ENCODE measurements at regions not wholly inside any gene's neighbourhood (a gene's known extent, or its start where the extent isn't known, plus 50 kb on each side); places are given as distances from the start of the nearest gene placed in this dataset.
"Not testable (repeated sequence)": the region's sequence is repeated elsewhere in the genome, so short reads cannot be mapped to it uniquely, and the experiment has no call there.

DNA sequence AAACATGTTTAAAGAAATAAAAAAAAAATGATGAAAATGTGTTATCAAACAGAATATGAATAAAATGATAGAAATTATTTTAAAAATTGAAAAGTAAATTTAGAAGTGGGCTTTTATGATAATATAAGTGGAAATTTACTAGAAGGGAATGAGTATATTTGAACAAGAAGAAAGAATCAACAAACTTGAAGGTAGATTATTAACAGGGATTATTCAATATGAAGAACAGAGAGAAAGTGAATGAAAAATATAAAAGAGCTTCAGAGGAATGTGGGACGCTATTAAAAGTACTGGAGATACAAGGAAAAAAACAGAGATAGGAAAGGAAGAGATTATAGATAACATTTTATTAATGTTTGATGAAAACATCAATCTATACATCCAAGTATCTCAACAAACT lies 1014.4 kb upstream of the CITED2 start:
- DNase-seq: no peak

DNA sequence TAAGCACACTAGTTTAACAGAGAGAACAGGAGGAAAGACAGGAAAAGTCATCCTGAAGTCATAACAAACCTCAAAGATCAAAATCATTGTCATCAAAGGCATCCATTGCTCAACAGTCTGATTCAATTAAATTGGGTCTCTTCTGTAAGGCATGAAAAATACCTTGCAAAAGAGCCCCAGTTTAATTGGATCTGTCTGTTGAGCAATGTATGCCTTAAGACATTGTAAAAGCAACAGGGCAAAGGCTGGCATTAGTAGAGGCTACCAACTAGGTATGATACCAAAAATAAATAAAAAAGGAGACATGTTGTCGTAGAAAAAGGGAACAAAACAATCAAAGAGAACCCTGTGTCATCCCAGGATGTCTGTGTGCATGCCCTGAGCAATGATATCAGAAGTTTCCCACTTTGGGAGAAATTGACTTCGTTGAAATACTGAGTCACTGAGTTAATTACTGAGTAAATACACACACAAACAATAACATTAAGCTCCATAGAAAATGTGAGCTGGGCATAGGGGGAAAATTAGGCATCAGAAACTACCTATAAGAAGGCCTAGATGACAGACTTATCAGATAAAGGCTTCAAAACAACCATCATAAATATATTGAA lies 1013.8 kb upstream of the CITED2 start:
- no peak for DNase-seq

GRCh38 chr6:140385679-140386078 lies 1011.2 kb upstream of the CITED2 start:
- no peak for DNase-seq

- no peak for DNase-seq
Measured at GRCh38 chr6:140382355-140382754, 1007.9 kb upstream of the CITED2 start.

GRCh38 chr6:140380427-140381218 lies 1006.2 kb upstream of the CITED2 start:
- no peak for DNase-seq

GRCh38 chr6:140379919-140380318 lies 1005.5 kb upstream of the CITED2 start:
- no peak for DNase-seq

GRCh38 chr6:140376209-140376608 lies 1001.8 kb upstream of the CITED2 start:
- DNase-seq: no peak

- DNase-seq: not testable (repeated sequence)
Measured at GRCh38 chr6:140373728-140374127, 999.3 kb upstream of the CITED2 start.

- DNase-seq: no peak
Measured at GRCh38 chr6:140372064-140372463, 997.6 kb upstream of the CITED2 start.

- DNase-seq: no peak
Measured at GRCh38 chr6:140370976-140371870, 996.8 kb upstream of the CITED2 start.

GRCh38 chr6:140370441-140370840 lies 996.0 kb upstream of the CITED2 start:
- no peak for DNase-seq

GRCh38 chr6:140366991-140367390 lies 992.5 kb upstream of the CITED2 start:
- no peak for DNase-seq

- no peak for DNase-seq
Measured at GRCh38 chr6:140364916-140365315, 990.5 kb upstream of the CITED2 start.

- no peak for DNase-seq
Measured at GRCh38 chr6:140360651-140361050, 986.2 kb upstream of the CITED2 start.

DNA sequence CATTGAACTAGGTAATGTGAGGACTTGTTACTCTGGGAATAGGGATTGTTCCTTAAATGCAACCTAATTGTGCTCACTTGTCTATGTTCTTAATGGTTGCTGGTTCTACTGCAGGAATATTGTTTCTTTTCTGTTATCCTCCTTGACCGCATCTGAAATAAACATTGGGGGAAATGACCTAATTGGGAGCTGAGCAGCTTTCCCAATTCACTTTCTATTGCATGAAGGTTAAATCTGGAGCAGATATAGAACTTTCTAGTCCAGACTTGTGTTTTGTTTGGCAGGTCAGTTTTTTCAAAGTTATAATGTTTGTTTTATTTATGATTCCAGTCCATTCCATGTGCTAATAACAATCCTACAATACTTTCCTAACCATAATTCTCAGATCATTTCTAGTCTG lies 981.0 kb upstream of the CITED2 start:
- no peak for DNase-seq

GRCh38 chr6:140354296-140354695 lies 979.8 kb upstream of the CITED2 start:
- DNase-seq: no peak

- no peak for DNase-seq
Measured at GRCh38 chr6:140353536-140353935, 979.1 kb upstream of the CITED2 start.

- DNase-seq: no peak
Measured at GRCh38 chr6:140346428-140346827, 972.0 kb upstream of the CITED2 start.

DNA sequence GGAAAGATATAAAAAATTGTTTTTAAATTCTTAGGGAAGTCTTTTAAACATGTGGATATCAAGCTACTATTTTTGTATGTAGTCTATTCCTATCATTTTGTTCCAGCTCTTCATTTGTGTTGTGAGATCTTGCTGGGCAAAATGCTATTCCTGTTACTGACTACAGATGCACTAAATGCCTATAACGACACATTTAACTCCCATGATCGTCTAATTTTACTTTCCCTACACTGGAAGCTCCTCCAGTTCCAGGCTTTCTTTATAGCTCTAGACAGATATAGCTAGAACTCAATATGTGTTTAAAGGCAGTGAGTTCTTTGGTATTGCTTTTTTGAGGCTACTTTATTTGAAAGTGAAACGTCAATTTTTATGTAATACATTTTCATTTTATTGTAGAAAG lies 971.5 kb upstream of the CITED2 start:
- no peak for DNase-seq

DNA sequence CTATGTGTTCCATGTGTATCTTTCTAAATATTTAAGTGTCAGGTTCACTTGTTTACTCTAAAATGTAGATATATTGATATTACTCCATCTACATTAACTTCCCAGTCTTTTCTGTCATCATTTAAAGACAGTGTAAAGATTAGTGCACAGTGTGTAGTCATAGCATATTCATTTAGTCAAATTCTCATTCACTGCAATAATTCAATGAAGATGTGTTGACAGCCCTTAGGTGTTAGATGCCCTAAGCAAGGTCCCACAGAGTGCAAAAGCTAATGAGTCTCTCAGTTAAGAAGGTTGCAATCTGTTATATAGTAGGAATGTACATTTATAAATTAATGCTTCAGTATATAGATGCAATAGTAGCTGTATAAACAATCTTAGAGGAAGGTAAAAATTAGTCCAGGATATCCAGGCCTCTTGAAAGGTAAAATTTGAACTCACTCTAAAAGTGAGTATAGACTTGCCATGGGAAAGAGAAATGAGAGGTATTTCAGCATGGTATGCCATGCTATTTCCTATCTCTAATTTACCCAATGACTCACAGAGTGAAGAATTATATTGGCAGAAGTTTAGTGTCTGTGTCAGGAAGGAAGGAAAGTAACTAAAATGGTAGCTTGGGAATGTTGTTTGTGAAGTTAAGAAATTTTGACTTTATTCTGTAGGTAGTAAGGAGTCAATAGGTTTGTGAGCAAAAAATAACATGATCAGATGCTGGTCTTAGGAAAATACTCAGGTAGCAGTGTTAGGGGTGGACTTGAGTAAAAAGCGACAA lies 969.9 kb upstream of the CITED2 start:
- no peak for DNase-seq

GRCh38 chr6:140343128-140343527 lies 968.7 kb upstream of the CITED2 start:
- no peak for DNase-seq

DNA sequence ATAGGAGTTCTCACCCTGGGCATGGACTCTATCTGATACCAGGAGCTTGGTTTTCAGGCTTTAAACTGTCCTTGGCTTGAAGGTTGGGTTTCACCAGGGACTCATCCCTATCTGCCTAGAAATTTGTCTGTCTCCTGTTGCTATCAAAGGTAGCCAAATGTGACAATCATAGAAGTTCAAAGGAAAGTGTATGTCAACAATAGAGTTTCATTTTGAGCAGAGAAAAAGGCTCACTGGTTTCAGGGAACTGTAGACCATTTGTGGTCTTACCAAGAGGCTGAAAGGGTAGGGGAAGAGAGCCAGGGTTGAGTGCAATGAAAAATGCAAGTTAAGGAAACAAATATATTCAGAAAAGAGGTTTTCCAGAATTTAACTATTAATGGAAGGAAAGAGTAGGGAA lies 966.8 kb upstream of the CITED2 start:
- DNase-seq: no peak

DNA sequence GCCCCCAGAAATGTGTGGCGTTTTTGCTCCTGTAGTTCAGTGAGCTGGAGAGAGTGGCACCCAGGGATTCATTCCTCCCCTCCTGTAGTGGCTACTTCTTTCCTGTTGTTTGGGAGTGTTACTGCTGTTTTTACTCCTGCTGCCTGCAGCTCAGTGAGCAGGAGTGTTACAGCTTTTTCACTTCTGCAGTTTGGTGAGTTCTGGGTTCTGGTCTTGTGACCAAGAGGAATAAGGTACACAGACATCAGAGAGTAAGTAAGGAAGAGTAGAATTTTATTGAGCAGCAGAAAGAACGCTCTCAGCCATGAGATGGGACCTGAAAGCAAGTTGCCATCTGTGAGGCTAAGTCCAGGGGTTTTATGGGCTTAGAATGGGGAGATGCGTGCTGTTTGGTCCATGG lies 966.3 kb upstream of the CITED2 start:
- no peak for DNase-seq

Measured in activated T-cell treated with anti-CD3 and anti-CD28 coated beads for 4 hours (primary cell).